K562 (cell line): ENCODE measurements at regions not wholly inside any gene's neighbourhood (a gene's known extent, or its start where the extent isn't known, plus 50 kb on each side); places are given as distances from the start of the nearest gene placed in this dataset.

Source experiments
- HNRNPK ChIP-seq: fragments of 200-400 bp; formaldehyde crosslinking; IDR thresholded peaks from one replicate; pipeline ENCODE4 v1.6.1; 2018; ENCODE audit warnings: mild to moderate bottlenecking, low read depth, low read length; ENCODE audit not compliant: poor library complexity, severe bottlenecking
- MAZ ChIP-seq, 2 experiments: fragments of 450-650 bp in 1 of 2; sonication (generic) in 1 of 2; formaldehyde crosslinking; IDR thresholded peaks in 1 of 2; conservative IDR thresholded peaks in 1 of 2; 2 replicates each; pipeline versions ENCODE4 v1.4.0 to v1.5.0; 2020; ENCODE audit warnings: mild to moderate bottlenecking in 1 of 2, missing genetic modification reagents in 1 of 2
- TCF7L2 ChIP-seq: fragments of 150-350 bp; IDR thresholded peaks from 2 replicates; pipeline ENCODE4 v1.6.1; 2016; ENCODE audit warnings: low read depth, mild to moderate bottlenecking, low read length, moderate library complexity
- TF ChIP-seq, protein P1 (sequence below): fragments of 250-450 bp; sonication (Bioruptor Pico); IDR thresholded peaks from 2 replicates; pipeline ENCODE4 v1.4.0; 2020; ENCODE audit warnings: mild to moderate bottlenecking, moderate library complexity

- TF ChIP-seq HNRNPK = no peak
- TF ChIP-seq TCF7L2 = no peak
- TF ChIP-seq, protein P1, sequence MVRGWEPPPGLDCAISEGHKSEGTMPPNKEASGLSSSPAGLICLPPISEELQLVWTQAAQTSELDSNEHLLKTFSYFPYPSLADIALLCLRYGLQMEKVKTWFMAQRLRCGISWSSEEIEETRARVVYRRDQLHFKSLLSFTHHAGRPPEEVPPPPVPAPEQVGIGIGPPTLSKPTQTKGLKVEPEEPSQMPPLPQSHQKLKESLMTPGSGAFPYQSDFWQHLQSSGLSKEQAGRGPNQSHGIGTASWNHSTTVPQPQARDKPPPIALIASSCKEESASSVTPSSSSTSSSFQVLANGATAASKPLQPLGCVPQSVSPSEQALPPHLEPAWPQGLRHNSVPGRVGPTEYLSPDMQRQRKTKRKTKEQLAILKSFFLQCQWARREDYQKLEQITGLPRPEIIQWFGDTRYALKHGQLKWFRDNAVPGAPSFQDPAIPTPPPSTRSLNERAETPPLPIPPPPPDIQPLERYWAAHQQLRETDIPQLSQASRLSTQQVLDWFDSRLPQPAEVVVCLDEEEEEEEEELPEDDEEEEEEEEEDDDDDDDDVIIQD (CRISPR knock-in tag) = no peak
- no peak for TF ChIP-seq MAZ (CRISPR knock-in tag; conservative IDR thresholded peaks at IDR 0.05 in 1 of 2, IDR thresholded peaks at IDR 0.05 in 1 of 2)
Measured at GRCh38 chr11:13561860-13562259, 66.1 kb upstream of the PTH start.
